Body of pancreas (tissue), 4 donors: ENCODE measurements at regions not wholly inside any gene's neighbourhood (a gene's known extent, or its start where the extent isn't known, plus 50 kb on each side); places are given as distances from the start of the nearest gene placed in this dataset.

ENCODE experiments used
- POLR2A ChIP-seq, 3 donors: fragments of 450-650 bp; IDR thresholded peaks; one replicate each; pipeline ENCODE4 v1.6.1; 2016; ENCODE audit warnings: antibody characterized with exemption in 3 of 3, mild to moderate bottlenecking in 2 of 3
- TF ChIP-seq, protein P1 (sequence below), 7 experiments: fragments of 450-650 bp in 4 of 7; fragments of 200-600 bp in 3 of 7; sonication (generic) in 3 of 7; IDR thresholded peaks; one replicate each; pipeline ENCODE4 v1.5.1; 2016 to 2019; ENCODE audit warnings: antibody characterized with exemption in 7 of 7

DNA sequence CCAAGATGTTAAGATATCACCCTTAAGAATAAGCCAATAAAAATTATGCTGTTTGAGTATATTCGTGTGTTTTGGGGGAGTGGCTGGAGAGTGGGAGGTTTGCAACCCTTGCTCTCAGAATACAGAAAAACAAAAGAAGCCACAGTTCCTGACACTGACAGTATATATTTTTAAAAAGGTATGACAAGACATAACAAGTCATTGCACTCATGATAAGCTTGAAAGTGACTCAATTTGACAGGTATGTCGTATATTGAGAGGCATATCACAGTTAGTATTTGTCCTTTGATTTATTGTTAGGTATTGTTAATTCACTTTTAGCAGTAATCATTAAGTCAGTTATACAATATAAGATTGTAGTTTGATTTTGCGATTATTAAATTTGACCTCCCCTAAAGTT is 73.1 kb upstream of the TSC22D2 start:
- TF ChIP-seq, protein P1, sequence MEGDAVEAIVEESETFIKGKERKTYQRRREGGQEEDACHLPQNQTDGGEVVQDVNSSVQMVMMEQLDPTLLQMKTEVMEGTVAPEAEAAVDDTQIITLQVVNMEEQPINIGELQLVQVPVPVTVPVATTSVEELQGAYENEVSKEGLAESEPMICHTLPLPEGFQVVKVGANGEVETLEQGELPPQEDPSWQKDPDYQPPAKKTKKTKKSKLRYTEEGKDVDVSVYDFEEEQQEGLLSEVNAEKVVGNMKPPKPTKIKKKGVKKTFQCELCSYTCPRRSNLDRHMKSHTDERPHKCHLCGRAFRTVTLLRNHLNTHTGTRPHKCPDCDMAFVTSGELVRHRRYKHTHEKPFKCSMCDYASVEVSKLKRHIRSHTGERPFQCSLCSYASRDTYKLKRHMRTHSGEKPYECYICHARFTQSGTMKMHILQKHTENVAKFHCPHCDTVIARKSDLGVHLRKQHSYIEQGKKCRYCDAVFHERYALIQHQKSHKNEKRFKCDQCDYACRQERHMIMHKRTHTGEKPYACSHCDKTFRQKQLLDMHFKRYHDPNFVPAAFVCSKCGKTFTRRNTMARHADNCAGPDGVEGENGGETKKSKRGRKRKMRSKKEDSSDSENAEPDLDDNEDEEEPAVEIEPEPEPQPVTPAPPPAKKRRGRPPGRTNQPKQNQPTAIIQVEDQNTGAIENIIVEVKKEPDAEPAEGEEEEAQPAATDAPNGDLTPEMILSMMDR (IDR thresholded peaks at IDR 0.05) = no peak
- TF ChIP-seq POLR2A (IDR thresholded peaks at IDR 0.05) = no peak
